Stimulated activated naive CD8-positive, alpha-beta T cell treated with anti-CD3 and anti-CD28 coated beads, Interleukin-15, Interleukin-2, amounts not matched to agents 100 ng/mL and 50 ng/mL, for 24 hours (primary cell): ENCODE measurements at regions not wholly inside any gene's neighbourhood (a gene's known extent, or its start where the extent isn't known, plus 50 kb on each side); places are given as distances from the start of the nearest gene placed in this dataset.

ENCODE experiments used
- H3K27ac Mint-ChIP-seq: one replicate; pipeline ENCODE4 v1.8.0; 2021; ENCODE audit warnings: mild to moderate bottlenecking, mixed read lengths
- H3K27me3 Mint-ChIP-seq: one replicate; pipeline ENCODE4 v1.8.0; 2021; ENCODE audit warnings: mixed read lengths
- H3K36me3 Mint-ChIP-seq: one replicate; pipeline ENCODE4 v1.8.0; 2021; ENCODE audit warnings: low read depth, mixed read lengths
- H3K4me1 Mint-ChIP-seq: one replicate; pipeline ENCODE4 v1.8.0; 2021; ENCODE audit warnings: low read depth, mixed read lengths
- H3K4me3 Mint-ChIP-seq: one replicate; pipeline ENCODE4 v1.8.0; 2021; ENCODE audit warnings: mild to moderate bottlenecking, mixed read lengths
- H3K9me3 Mint-ChIP-seq: one replicate; pipeline ENCODE4 v1.8.0; 2021; ENCODE audit warnings: mixed read lengths

DNA sequence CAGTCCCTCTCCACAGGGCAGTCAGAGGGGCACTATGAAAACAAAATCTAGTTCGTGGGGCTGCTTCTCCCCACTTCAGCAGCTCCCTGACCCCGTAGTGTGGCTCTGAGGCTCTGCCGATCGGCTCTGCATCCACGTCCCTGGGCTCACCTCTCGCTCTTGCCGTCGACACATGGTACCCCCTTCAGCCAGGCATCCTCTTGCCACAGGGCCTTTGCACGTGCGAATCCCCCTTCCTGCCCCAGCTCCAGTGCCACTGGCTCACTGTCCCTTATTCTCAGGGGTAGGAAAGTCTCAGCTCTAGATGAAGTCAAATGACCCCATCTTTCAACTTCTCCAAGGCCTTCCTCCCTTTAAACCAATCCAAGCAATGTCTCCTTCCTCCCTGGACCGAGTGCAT lies 72.7 kb downstream of the KLHDC7A start:
- H3K4me1 Mint-ChIP-seq = peaks cover 9% of the 10 kb centered on the region
- peaks cover 34% of the 10 kb centered on the region for H3K27me3 Mint-ChIP-seq
- no peak overlapping the region for H3K27ac Mint-ChIP-seq
- no peak overlapping the region for H3K4me3 Mint-ChIP-seq
- no peaks in the 10 kb centered on the region for H3K36me3 Mint-ChIP-seq
- no peaks in the 10 kb centered on the region for H3K9me3 Mint-ChIP-seq

DNA sequence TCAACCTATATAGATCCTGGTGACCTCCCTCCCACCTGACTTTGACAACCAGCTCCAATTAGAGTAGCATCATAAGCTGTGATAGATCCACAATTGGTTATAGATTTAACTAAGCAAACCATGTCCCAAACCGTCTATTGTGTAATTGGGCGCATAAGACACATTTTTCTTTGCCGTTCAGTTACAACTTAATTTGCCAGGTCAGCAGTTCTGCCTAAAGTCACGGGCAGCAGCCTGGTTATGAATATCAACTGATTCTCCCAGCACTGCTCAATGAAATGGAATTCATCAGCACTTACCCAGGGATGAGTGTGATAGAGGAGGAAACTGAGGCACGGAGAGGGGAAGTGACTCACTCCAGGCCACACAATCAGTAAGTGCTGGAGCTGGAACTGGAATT lies 73.4 kb downstream of the KLHDC7A start:
- peaks cover 9% of the 10 kb centered on the region for H3K4me1 Mint-ChIP-seq

DNA sequence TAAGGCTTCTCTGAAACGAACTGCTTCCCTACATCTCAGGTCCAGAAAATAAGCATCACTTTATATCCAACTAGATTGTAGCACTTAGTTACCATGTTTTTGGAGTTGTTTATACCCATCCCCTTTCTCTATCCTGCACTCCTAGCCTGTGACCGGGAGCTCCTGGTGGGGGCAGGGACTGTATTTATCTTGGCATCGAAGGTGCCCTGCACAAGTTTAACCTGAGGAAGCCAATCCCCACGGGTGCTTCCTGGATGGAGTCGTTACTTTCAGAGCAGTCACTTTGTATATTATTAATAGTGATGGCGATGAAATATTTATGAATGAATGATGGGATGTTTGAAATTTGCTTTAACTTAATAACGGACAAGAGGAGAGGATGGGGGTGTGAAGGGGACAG lies 73.9 kb downstream of the KLHDC7A start:
- Mint-ChIP-seq H3K9me3 (no peaks in the 10 kb centered on the region), H3K4me1 (peaks cover 9% of the 10 kb centered on the region), H3K27ac (no peak overlapping the region), H3K27me3 (peaks cover 37% of the 10 kb centered on the region), H3K36me3 (no peaks in the 10 kb centered on the region), H3K4me3 (no peak overlapping the region)

More for the DNA sequence above, 73.4 kb downstream of the KLHDC7A start:
- H3K27ac Mint-ChIP-seq = no peak overlapping the region
- H3K9me3 Mint-ChIP-seq = no peaks in the 10 kb centered on the region
- H3K27me3 Mint-ChIP-seq = peaks cover 39% of the 10 kb centered on the region
- no peaks in the 10 kb centered on the region for H3K36me3 Mint-ChIP-seq
- no peak overlapping the region for H3K4me3 Mint-ChIP-seq

DNA sequence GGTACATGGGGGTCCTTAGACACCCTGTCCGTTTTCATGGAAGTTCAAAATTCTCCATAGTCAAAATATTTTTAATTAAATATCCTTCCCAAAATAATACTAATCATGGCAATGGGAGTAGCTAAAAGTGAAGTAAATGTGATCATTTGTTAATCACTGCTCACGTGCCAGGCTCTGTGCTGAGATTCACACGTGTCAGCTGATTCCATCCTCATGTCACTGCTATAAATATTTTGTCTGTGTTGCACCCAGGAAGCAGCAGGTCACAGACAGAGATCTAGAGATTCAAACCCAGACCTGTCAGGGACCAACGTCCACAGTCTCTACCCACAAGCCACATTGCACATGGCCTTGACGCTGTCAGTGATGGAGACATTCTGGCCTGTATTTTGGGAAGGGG lies 74.3 kb downstream of the KLHDC7A start:
- H3K27ac Mint-ChIP-seq = no peak overlapping the region
- no peaks in the 10 kb centered on the region for H3K9me3 Mint-ChIP-seq
- peaks cover 41% of the 10 kb centered on the region for H3K27me3 Mint-ChIP-seq

DNA sequence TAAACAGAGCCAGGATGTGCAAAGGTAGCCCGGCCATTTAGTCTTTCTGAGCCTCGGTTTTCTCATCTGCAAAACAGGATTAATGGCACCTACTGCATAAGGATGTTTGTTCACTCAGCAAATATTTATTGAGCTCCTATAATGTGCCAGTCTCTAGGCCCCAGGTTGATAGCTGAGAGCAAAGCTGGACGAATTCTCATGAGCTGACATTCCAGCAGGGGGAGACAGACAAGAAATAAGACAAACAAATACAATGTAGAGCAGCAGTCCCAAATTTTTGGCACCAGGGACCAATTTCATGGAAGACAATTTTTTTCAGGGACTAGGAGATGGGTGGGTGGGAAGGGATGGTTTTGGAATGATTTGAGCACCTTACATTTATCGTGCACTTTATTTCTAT lies 74.3 kb upstream of the PAX7 start:
- Mint-ChIP-seq H3K4me1 (peaks cover 9% of the 10 kb centered on the region), H3K27ac (no peak overlapping the region), H3K27me3 (peaks cover 48% of the 10 kb centered on the region), H3K36me3 (no peaks in the 10 kb centered on the region), H3K9me3 (no peaks in the 10 kb centered on the region), H3K4me3 (no peak overlapping the region)

More for the DNA sequence above, 74.3 kb downstream of the KLHDC7A start:
- Mint-ChIP-seq H3K4me1 (peaks cover 9% of the 10 kb centered on the region), H3K4me3 (no peak overlapping the region), H3K36me3 (no peaks in the 10 kb centered on the region)

DNA sequence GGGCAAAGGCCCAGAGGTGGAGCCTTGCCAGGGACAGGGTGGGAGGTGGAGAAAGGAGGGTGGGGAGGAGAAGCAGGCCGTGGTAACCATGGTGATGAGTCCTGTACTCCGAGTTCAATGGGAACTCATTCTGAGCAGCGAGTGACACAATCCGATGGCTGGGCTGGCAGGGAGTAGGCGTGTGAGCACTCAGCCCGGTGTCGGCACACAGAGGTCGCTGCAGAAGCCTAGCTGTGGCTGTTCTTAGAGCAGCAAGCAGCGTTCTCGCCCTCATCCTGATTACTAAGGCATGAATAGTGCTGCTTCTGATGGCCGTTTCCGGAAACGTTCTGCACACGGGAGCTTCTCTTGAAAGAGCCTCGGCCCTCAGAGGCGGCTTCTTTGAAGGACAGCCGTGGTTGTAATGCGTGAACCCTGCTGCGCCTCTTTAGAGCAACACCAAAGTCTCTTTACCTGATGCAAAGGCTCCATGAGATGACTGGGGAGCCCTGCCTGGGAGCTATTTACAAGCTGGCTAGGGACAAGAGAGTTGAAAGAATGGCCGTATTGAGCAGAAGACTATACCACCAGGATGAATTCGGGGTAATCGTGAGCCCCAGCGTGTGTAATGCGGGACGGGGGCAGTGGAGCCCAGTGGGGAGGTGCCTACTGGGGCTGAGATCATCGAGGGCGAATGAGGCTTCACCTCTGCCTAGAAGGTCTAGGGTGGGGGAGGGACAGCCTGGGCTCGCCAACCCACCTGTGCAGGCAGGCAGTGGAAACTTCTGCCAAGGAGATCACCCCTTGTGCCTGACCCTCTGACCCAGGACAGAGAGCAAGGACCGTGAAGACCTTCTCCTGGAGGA lies 72.8 kb upstream of the PAX7 start:
- Mint-ChIP-seq H3K4me1 (peaks cover 9% of the 10 kb centered on the region), H3K9me3 (no peaks in the 10 kb centered on the region), H3K36me3 (no peaks in the 10 kb centered on the region), H3K27me3 (peaks cover 52% of the 10 kb centered on the region), H3K4me3 (no peak overlapping the region), H3K27ac (no peak overlapping the region)

DNA sequence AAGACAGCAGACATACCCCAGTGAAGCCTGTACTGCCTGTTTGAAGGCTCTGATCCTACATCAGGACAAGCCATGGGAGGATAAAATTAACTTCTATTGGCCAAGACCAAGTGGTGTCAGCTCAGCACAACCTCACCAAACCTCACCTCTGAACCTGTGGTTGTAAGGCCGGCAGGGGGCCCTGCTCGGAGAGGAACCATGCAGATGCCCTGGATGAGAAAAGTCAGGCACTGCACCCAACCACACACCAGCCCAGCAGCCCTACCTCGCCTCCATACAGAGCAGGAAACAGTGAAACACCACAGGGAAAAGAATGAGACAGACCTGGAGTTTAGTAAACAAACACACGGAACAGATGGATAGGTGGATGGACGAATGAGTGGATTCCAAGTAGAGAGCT lies 70.0 kb upstream of the PAX7 start:
- no peak overlapping the region for H3K27ac Mint-ChIP-seq
- H3K4me3 Mint-ChIP-seq = no peak overlapping the region
- no peaks in the 10 kb centered on the region for H3K9me3 Mint-ChIP-seq
- H3K36me3 Mint-ChIP-seq = no peaks in the 10 kb centered on the region
- peaks cover 9% of the 10 kb centered on the region for H3K4me1 Mint-ChIP-seq
- H3K27me3 Mint-ChIP-seq = peaks cover 50% of the 10 kb centered on the region

DNA sequence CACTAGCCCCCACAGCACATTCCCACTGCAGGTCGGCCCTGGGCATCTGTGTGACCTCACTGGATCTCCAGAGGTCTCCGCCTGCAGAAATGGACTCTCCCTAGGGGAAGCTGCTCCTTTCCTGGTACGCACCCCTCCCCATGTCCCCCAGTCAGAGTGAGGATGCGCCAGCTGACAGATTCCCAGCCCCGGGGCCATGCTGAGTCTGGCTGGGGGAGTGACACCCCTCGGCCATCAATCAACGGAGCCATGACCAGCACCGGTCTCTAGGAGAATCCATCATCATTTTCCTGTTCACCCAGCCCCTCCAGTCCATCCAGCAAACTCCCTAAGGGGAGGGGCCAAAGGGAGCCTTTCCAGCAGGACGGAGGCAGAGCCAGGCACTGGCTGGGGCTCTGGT lies 68.7 kb upstream of the PAX7 start:
- no peaks in the 10 kb centered on the region for H3K9me3 Mint-ChIP-seq
- no peak overlapping the region for H3K4me3 Mint-ChIP-seq
- H3K27ac Mint-ChIP-seq = no peak overlapping the region
- H3K4me1 Mint-ChIP-seq = peaks cover 9% of the 10 kb centered on the region
- no peaks in the 10 kb centered on the region for H3K36me3 Mint-ChIP-seq
- H3K27me3 Mint-ChIP-seq = peaks cover 54% of the 10 kb centered on the region

DNA sequence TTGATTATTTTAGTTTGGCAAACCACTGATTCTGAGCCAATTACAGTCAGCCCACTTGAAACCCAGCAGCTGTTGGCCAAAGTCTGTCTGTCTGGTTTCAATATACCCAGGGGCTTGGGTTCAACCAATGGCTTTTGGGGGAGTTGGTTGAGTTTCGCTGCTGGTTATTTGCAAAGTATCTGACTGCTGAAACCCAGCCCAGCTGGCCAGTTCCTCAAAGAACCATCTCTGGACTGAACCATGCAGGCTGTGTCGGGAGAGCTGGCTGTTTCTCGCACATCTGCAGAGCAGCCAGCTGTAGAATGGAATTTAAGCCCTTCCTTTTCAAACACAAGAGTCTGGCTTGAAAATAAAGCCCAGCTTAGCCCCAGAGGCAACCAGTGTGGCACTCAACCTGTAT lies 66.0 kb upstream of the PAX7 start:
- no peaks in the 10 kb centered on the region for H3K4me1 Mint-ChIP-seq
- H3K27ac Mint-ChIP-seq = no peak overlapping the region
- H3K27me3 Mint-ChIP-seq = peaks cover 34% of the 10 kb centered on the region
- H3K9me3 Mint-ChIP-seq = no peaks in the 10 kb centered on the region
- no peaks in the 10 kb centered on the region for H3K36me3 Mint-ChIP-seq
- no peak overlapping the region for H3K4me3 Mint-ChIP-seq

DNA sequence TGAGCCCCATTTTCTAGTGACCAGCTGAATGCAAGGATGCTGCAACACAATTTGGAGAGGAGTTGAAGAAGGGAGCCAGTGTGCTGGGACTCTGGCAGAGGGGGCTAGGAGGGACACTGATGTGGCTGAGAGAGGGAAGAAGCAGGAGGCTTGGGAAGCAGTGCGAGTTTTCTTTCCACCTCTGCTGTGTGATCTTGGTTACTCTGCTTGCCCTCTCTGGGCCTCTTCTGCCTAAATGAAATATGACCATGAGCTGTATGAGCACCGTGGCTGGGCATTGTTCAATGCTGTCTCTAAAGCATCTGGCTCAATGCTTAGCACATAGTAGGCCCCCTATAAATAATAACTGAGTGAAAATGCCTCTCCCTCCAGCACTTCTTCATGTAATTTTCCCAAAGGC lies 65.3 kb upstream of the PAX7 start:
- peaks cover 30% of the 10 kb centered on the region for H3K27me3 Mint-ChIP-seq
- no peak overlapping the region for H3K27ac Mint-ChIP-seq
- H3K9me3 Mint-ChIP-seq = no peaks in the 10 kb centered on the region
- H3K4me1 Mint-ChIP-seq = no peaks in the 10 kb centered on the region
- H3K4me3 Mint-ChIP-seq = no peak overlapping the region
- H3K36me3 Mint-ChIP-seq = no peaks in the 10 kb centered on the region

DNA sequence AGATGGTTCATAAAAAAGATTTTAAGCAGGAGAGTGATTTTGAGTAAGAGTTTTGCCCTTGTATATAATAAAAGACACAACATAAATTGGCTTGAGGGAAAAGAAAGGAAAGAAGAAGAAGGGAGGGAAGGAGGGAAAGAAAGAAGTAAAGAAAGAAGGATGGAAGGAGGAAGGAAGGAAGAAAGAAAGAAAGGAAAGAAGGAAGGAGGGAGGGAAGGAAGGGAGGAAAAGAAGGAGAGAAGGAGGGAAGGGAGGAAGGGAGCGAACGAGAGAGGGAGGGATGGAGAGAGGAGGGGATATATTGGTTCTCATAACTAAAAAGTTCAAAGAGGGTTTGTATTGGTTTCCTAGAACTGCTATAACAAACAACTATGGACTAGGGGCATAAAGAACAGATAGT lies 62.2 kb upstream of the PAX7 start:
- H3K27me3 Mint-ChIP-seq = peaks cover 14% of the 10 kb centered on the region

DNA sequence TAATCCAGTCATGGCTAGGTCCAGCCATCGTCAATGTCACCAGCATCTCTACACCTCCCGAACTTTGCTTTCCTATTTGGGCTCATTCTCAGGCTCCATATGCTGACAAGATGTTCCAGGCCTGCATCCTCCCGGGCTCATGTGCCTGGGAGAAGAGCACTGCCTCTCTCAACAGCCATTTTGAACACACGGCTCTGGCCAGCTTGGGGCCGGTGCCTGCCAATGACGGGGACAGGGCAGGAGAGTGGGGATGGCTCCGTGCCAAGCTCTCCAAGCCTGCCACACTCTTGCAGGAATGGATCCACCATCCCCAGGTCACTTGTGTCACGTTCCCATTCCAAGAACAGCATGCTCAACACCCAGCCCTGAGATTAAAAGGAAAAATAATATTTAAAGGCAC lies 61.4 kb upstream of the PAX7 start:
- no peaks in the 10 kb centered on the region for H3K36me3 Mint-ChIP-seq
- no peak overlapping the region for H3K4me3 Mint-ChIP-seq
- H3K27ac Mint-ChIP-seq = no peak overlapping the region
- no peaks in the 10 kb centered on the region for H3K9me3 Mint-ChIP-seq
- no peaks in the 10 kb centered on the region for H3K4me1 Mint-ChIP-seq
- peaks cover 10% of the 10 kb centered on the region for H3K27me3 Mint-ChIP-seq

More for the DNA sequence above, 62.2 kb upstream of the PAX7 start:
- Mint-ChIP-seq H3K4me1 (no peaks in the 10 kb centered on the region), H3K9me3 (no peaks in the 10 kb centered on the region), H3K4me3 (no peak overlapping the region), H3K36me3 (no peaks in the 10 kb centered on the region), H3K27ac (no peak overlapping the region)

DNA sequence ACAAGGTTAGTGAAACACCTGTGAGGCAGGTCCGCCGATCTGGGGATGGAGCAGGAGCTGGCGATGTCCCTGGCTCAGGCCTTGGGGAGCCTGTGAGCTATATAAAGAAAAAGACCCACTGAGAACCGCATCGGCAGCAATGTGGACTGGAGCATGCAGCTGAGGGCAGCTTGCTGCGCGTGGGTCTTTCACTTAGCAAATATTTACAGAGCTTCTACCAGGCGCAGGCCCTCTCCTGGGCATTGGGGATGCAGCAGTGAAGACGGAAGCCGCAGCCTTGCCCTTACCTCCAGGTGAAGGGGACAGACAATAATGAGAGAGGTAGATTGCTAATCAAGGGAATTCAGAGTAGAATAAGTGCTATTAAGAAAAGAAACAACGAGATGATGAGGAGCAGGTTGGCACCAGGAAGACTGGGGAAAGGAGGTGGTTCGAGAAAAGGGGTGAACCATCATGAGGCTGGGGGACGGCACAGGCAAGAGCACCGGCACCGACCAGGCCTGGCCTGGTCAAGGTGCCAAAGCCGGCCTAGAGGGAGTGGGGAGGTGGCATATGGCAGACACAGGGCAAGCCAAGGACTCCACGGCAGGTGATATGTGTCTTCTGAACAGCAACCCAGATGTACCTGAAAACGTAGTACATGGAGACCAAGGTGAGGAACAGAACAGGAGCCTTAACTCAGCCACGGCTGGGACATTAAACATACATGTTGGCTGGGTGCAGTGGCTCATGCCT lies 60.7 kb upstream of the PAX7 start:
- Mint-ChIP-seq H3K27ac (no peak overlapping the region), H3K27me3 (peaks cover 10% of the 10 kb centered on the region), H3K36me3 (no peaks in the 10 kb centered on the region), H3K4me3 (no peak overlapping the region), H3K4me1 (no peaks in the 10 kb centered on the region), H3K9me3 (no peaks in the 10 kb centered on the region)

DNA sequence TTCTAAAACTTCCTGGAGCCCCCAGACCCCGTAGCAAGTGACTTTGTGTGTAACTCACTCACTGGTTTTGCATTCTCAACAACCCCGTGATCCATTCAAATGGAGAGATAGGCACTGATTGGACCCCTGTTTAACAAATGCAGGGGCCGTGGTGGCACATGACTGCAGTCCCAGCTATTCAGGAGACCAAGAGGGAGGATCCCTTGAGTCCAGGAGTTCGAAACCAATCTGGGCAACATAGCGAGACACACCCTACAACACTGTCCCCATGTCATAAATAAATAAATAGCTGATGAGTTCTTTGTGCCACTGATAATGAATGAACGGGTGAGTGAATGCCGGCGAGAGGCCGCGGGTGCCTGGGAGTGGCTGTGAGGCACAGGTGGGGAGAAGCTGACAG lies 59.4 kb upstream of the PAX7 start:
- no peaks in the 10 kb centered on the region for H3K36me3 Mint-ChIP-seq
- no peaks in the 10 kb centered on the region for H3K4me1 Mint-ChIP-seq
- H3K27ac Mint-ChIP-seq = no peak overlapping the region
- H3K4me3 Mint-ChIP-seq = no peak overlapping the region
- H3K27me3 Mint-ChIP-seq = peaks cover 9% of the 10 kb centered on the region
- no peaks in the 10 kb centered on the region for H3K9me3 Mint-ChIP-seq

DNA sequence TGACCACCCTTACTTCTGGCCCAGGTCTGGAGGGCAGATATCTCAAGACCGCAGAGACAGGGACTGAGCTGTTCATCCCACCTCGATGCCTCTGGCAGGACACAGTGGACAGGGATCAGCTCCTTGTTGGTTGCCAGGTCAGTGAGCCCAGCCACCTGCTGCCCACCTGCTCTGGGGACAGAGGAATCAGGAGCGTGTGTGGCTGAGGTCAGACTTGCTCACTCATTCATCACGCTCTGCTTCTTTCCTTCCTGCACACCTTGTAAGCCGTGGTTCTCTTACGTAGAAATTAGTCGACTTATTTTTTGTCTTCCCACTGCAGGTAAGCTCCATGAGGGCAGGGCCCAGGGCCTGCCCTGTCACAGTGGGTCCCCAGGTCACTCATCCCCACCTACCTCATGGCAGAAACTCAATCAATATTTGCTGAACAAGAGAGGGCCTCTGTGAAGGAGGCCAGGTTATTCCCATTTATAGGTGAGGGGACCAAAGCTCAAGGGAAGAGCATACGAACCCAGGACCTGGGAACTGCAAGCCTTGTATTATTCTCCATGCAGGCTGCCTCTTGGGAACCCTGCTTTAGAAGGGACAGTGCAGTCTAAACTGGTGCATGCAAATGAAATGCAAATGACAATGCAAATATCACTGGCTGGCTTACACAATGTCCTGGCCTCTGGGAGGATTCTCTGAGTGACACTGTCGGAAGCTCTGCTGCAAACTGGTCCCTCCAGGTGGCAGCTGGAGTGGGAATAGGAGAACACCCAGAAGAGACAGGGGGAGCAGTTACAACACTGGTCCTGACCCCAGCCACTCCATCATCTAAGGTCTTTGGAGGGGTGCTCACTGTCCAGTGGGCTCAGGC lies 58.4 kb upstream of the PAX7 start:
- Mint-ChIP-seq H3K27me3 (peaks cover 4% of the 10 kb centered on the region), H3K4me3 (no peak overlapping the region), H3K4me1 (no peaks in the 10 kb centered on the region), H3K36me3 (no peaks in the 10 kb centered on the region), H3K27ac (no peak overlapping the region), H3K9me3 (no peaks in the 10 kb centered on the region)
